Sigmoid colon (tissue), 6 donors: ENCODE measurements at regions not wholly inside any gene's neighbourhood (a gene's known extent, or its start where the extent isn't known, plus 50 kb on each side); places are given as distances from the start of the nearest gene placed in this dataset.

Experiments used
- DNase-seq: peaks from one replicate; pipeline ENCODE4 v3.0.0-alpha.2; 2019
- H3K27ac ChIP-seq, 4 donors: fragments of 200-600 bp; sonication (generic); one replicate each; pipeline ENCODE4 v1.5.1; 2016 to 2019; ENCODE audit warnings: mild to moderate bottlenecking in 1 of 4
- H3K27me3 ChIP-seq, 3 donors: fragments of 200-600 bp; sonication (generic); one replicate each; pipeline ENCODE4 v1.5.1; 2019; ENCODE audit warnings: mild to moderate bottlenecking in 1 of 3
- H3K36me3 ChIP-seq, 4 donors: fragments of 200-600 bp; sonication (generic); one replicate each; pipeline ENCODE4 v1.5.1; 2016 to 2019
- H3K4me1 ChIP-seq, 4 donors: fragments of 200-600 bp; sonication (generic); one replicate each; pipeline ENCODE4 v1.5.1; 2017 to 2019
- H3K4me3 ChIP-seq, 4 donors: fragments of 200-600 bp; sonication (generic); one replicate each; pipeline ENCODE4 v1.5.1; 2017 to 2019; ENCODE audit warnings: mild to moderate bottlenecking in 2 of 4, moderate library complexity in 1 of 4
- H3K9me3 ChIP-seq, 4 donors: fragments of 200-600 bp in 3 of 4; sonication (generic) in 3 of 4; one replicate each; pipeline versions ENCODE4 v1.5.1 to v1.6.1; 2013 to 2019
- EP300 ChIP-seq, 4 donors: sonication (generic); formaldehyde crosslinking; IDR thresholded peaks; one replicate each; pipeline ENCODE4 v1.6.1; 2017; ENCODE audit warnings: antibody characterized with exemption in 4 of 4
- POLR2A ChIP-seq, 2 donors: fragments of 450-650 bp; IDR thresholded peaks; one replicate each; pipeline ENCODE4 v1.6.1; 2016; ENCODE audit warnings: antibody characterized with exemption in 2 of 2, mild to moderate bottlenecking in 2 of 2, moderate library complexity in 2 of 2
- POLR2AphosphoS5 ChIP-seq, 4 donors: sonication (generic); formaldehyde crosslinking; IDR thresholded peaks; one replicate each; pipeline ENCODE4 v1.6.1; 2017; ENCODE audit warnings: antibody characterized with exemption in 4 of 4
- whole genome bisulfite sequencing, 2 donors: extraction: QIAGEN DNeasy Blood & Tissue Kit; methylation state at CpG; one replicate each; pipeline ENCODE4 v1.1.7; 2013; 5-methylcytosine and 5-hydroxymethylcytosine counted together
- intact Hi-C: fragments of 100-400 bp; cut with DNase I; formaldehyde crosslinking; loops from one replicate; pipeline ENCODE4 v1.15.1; 2023
- TF ChIP-seq, protein P1 (sequence below), 4 experiments: fragments of 450-650 bp in 3 of 4; fragments of 200-600 bp in 1 of 4; IDR thresholded peaks; one replicate each; pipeline ENCODE4 v1.5.1; 2016 to 2019; ENCODE audit warnings: antibody characterized with exemption in 4 of 4, mild to moderate bottlenecking in 3 of 4, moderate library complexity in 2 of 4
- donor health status: healthy with polysubstance abuse.
- donor health status: healthy.

DNA sequence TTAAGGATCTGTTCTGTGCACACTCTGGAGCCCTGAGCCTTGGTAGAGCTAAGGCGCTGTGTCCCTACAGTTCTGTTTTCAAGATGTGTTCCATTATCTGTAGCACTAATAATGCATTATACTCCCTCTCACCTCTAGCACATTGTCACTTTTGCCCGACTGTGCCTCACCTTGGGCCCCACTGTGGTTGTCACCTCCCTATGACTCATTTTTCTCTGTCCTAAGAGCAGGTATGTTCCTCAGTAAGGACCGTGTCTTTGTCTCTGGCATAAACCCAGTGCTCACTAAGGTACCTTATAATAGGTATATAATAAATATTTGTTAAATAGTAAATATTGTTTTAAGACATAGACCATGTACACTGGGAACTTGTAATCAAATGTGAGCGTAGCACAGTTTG is 942.5 kb upstream of the CITED2 start:
- WGBS, 2 donors = 87 to 90% methylated on average over 4 of the region's 4 CpGs
- peaks cover 0 to 31% (median 17%) of the 10 kb centered on the region in 4 donors for H3K4me1 ChIP-seq
- TF ChIP-seq POLR2AphosphoS5 (IDR thresholded peaks at IDR 0.05) (no peak), EP300 (IDR thresholded peaks at IDR 0.05) (no peak), POLR2A (IDR thresholded peaks at IDR 0.05) (no peak)
- TF ChIP-seq, protein P1, sequence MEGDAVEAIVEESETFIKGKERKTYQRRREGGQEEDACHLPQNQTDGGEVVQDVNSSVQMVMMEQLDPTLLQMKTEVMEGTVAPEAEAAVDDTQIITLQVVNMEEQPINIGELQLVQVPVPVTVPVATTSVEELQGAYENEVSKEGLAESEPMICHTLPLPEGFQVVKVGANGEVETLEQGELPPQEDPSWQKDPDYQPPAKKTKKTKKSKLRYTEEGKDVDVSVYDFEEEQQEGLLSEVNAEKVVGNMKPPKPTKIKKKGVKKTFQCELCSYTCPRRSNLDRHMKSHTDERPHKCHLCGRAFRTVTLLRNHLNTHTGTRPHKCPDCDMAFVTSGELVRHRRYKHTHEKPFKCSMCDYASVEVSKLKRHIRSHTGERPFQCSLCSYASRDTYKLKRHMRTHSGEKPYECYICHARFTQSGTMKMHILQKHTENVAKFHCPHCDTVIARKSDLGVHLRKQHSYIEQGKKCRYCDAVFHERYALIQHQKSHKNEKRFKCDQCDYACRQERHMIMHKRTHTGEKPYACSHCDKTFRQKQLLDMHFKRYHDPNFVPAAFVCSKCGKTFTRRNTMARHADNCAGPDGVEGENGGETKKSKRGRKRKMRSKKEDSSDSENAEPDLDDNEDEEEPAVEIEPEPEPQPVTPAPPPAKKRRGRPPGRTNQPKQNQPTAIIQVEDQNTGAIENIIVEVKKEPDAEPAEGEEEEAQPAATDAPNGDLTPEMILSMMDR (IDR thresholded peaks at IDR 0.05) = no peak
- no peak overlapping the region for H3K27ac ChIP-seq
- intact Hi-C loops = no loop called here
- no peaks in the 10 kb centered on the region for H3K36me3 ChIP-seq
- no peak overlapping the region for H3K4me3 ChIP-seq
- no peaks in the 10 kb centered on the region for H3K9me3 ChIP-seq
- H3K27me3 ChIP-seq = no peaks in the 10 kb centered on the region
- no peak for DNase-seq

DNA sequence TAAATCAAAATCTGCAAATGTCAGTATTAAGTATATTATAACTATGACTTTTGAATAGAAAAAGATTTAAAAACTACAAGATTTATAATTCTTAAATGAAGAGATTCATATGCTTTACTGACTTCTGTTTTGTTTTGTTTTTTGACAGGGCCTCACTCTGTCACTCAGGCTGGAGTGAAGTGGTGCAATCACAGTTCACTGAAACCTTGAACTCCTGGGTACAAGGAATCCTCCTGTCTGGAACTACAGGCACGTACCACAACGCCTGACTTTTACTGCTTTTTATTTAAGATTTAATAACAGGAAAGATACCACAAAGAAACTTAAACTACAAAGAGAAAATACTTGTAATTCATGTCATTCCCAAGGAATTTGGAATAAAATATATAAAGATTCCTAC is 940.2 kb upstream of the CITED2 start:
- Histone ChIP-seq H3K27ac (no peak overlapping the region), H3K4me3 (no peak overlapping the region), H3K36me3 (no peaks in the 10 kb centered on the region), H3K4me1 (peaks cover 0 to 11% (median 5%) of the 10 kb centered on the region in 4 donors), H3K27me3 (no peaks in the 10 kb centered on the region), H3K9me3 (no peaks in the 10 kb centered on the region)
- 83 to 87% methylated on average over 2 of the region's 2 CpGs for WGBS, 2 donors
- TF ChIP-seq, protein P1 (IDR thresholded peaks at IDR 0.05) = no peak
- TF ChIP-seq EP300 (IDR thresholded peaks at IDR 0.05) = no peak
- no peak for TF ChIP-seq POLR2AphosphoS5 (IDR thresholded peaks at IDR 0.05)
- TF ChIP-seq POLR2A (IDR thresholded peaks at IDR 0.05) = no peak
- DNase-seq = no peak
- intact Hi-C loops = no loop called here

DNA sequence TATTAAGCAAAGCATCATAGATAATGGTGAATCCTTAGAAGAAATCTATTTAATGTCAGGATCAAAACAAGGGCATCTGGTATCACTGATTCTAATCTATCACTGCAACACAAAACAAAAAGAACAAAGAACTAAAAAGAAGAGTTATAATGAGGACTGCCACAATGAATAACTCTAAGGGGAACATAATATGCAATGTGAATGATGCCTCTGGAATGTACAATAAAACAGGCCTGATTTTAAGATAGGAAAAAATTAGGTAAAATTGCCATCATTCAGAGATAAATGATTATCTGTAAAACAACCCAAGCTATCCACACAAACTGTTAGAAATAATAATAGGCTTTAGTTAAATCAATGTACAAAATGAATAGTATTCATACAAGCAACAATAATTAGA is 936.7 kb upstream of the CITED2 start:
- Histone ChIP-seq H3K27ac (no peak overlapping the region), H3K4me3 (no peak overlapping the region), H3K4me1 (no peaks in the 10 kb centered on the region), H3K9me3 (no peaks in the 10 kb centered on the region), H3K36me3 (no peaks in the 10 kb centered on the region), H3K27me3 (no peaks in the 10 kb centered on the region)
- intact Hi-C loops = no loop called here
- no peak for DNase-seq
- TF ChIP-seq POLR2AphosphoS5 (IDR thresholded peaks at IDR 0.05) (no peak), POLR2A (IDR thresholded peaks at IDR 0.05) (no peak), EP300 (IDR thresholded peaks at IDR 0.05) (no peak)
- TF ChIP-seq, protein P1 (IDR thresholded peaks at IDR 0.05) = no peak

DNA sequence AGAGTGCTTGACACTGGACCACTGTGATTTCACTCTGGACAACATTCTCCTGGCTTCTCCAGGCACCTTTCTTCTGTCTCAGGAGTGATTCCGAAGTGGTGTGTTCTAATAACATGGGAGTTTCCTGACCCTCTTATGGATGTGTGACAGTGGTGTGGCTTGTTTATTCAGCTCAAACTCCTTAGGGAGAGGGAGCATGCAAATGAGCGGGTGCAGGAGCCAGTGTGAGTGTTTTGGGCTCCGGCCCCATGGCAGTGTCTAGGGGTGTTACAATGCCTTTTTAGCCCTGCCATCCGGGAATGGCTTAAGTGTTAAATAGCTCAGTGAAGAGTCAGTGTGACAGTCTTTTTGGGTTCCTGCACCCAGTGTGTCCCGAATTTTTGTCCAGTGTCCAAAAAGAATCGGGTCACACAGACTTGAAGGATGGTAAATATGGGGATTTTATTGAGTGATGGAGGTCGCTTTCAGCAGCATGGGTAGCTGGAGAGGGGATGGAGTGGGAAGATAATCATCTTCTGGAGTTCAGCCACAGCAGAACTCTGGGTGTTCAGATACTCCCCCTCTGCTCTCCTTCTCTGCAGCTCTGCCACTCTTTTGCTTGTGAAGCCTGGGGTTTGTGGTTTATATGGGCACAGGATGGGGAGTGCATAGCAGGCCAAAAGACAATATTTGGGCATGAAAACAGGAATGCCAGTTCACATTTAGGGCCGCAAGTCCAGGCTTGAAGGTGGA is 928.9 kb upstream of the CITED2 start:
- H3K27ac ChIP-seq = no peak overlapping the region
- H3K4me1 ChIP-seq = no peaks in the 10 kb centered on the region
- no peaks in the 10 kb centered on the region for H3K9me3 ChIP-seq
- DNase-seq = no peak
- TF ChIP-seq POLR2AphosphoS5 (IDR thresholded peaks at IDR 0.05) (no peak), EP300 (IDR thresholded peaks at IDR 0.05) (no peak), POLR2A (IDR thresholded peaks at IDR 0.05) (no peak)
- TF ChIP-seq, protein P1 (IDR thresholded peaks at IDR 0.05) = no peak
- no peak overlapping the region for H3K4me3 ChIP-seq
- no peaks in the 10 kb centered on the region for H3K27me3 ChIP-seq
- H3K36me3 ChIP-seq = no peaks in the 10 kb centered on the region
- intact Hi-C loops = no loop called here
- WGBS, 2 donors = 82 to 90% methylated on average over 8 of the region's 8 CpGs

DNA sequence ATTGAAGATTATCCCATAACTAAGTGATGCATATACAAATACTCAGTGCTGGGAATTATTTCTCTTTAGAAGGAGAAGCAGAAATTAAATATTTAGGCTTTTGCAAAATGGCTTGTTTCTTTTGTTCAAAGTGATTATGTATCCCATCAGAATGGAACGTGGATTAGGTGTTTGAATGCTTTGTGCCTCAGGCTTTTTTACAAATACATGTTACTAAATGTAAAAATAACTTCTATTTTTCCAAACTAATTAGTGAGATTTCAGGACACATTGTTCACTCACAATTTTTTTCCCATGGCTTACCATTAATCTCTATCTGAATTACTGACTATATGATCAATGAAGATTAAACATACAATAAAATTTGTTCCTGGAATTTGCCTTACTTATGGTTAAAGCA is 925.9 kb upstream of the CITED2 start:
- Histone ChIP-seq H3K9me3 (no peaks in the 10 kb centered on the region), H3K27ac (no peak overlapping the region), H3K36me3 (no peaks in the 10 kb centered on the region), H3K4me1 (no peaks in the 10 kb centered on the region), H3K27me3 (no peaks in the 10 kb centered on the region), H3K4me3 (no peak overlapping the region)
- DNase-seq = no peak
- TF ChIP-seq, protein P1 (IDR thresholded peaks at IDR 0.05) = no peak
- TF ChIP-seq POLR2AphosphoS5 (IDR thresholded peaks at IDR 0.05) (no peak), EP300 (IDR thresholded peaks at IDR 0.05) (no peak), POLR2A (IDR thresholded peaks at IDR 0.05) (no peak)
- 90 to 91% methylated on average over 1 of the region's 1 CpG for WGBS, 2 donors
- intact Hi-C loops = no loop called here
